ENCODE measurements at regions not wholly inside any gene's neighbourhood (a gene's known extent, or its start where the extent isn't known, plus 50 kb on each side); places are given as distances from the start of the nearest gene placed in this dataset.

- no peaks in the 10 kb centered on the region for H3K36me3 ChIP-seq (ENCODE audit: control insufficient read depth in 2 of 2, insufficient read depth in 2 of 2, low read length in 1 of 2)
- no peak overlapping the region for H3K27ac ChIP-seq (ENCODE audit: low read depth in 1 of 2, low read length in 1 of 2)
- 94% methylated on average over 2 of the region's 2 CpGs for WGBS
- H3K4me1 ChIP-seq (ENCODE audit: control insufficient read depth in 2 of 2, insufficient read depth in 2 of 2, low read length in 2 of 2), result no peaks in the 10 kb centered on the region
- no peaks in the 10 kb centered on the region for H3K9me3 ChIP-seq (ENCODE audit: control insufficient read depth in 2 of 2, insufficient read depth in 1 of 2, low read length in 1 of 2)
- H3K4me3 ChIP-seq (ENCODE audit: low read length in 2 of 2), result no peak overlapping the region
- no peak for DNase-seq (ENCODE audit: low read depth in 6 of 9, low spot score in 9 of 9)
- no peaks in the 10 kb centered on the region for H3K27me3 ChIP-seq (ENCODE audit: control insufficient read depth in 2 of 2, insufficient read depth in 1 of 2, low read length in 1 of 2)
Measured at GRCh38 chr3:132225664-132226063, 91.5 kb upstream of the ACP3 start.

DNA sequence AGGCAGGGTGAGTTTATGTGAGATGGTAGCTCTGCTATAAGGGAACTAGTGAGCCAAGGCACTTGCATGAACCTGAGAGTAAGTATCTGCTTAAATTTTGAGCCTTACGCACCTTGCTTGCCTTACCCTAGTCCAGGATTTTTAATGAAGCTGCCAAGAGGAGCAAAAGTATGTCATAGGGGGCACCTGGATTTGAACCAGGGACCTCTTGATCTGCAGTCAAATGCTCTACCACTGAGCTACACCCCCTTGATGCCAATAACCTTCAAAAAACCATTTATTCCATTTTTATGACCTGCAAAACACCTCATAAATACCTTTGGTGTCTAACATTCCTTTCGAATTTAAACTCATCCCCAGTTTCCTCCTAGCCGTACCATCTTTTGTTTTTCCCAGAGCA is 88.3 kb upstream of the ACP3 start:
- no peak overlapping the region for H3K4me3 ChIP-seq (ENCODE audit: low read length in 2 of 2)
- H3K9me3 ChIP-seq (ENCODE audit: control insufficient read depth in 2 of 2, insufficient read depth in 1 of 2, low read length in 1 of 2), result no peaks in the 10 kb centered on the region
- 99% methylated on average over 3 of the region's 3 CpGs for WGBS
- no peak overlapping the region for H3K27ac ChIP-seq (ENCODE audit: low read depth in 1 of 2, low read length in 1 of 2)
- H3K4me1 ChIP-seq (ENCODE audit: control insufficient read depth in 2 of 2, insufficient read depth in 2 of 2, low read length in 2 of 2), result no peaks in the 10 kb centered on the region
- no peaks in the 10 kb centered on the region for H3K27me3 ChIP-seq (ENCODE audit: control insufficient read depth in 2 of 2, insufficient read depth in 1 of 2, low read length in 1 of 2)
- no peaks in the 10 kb centered on the region for H3K36me3 ChIP-seq (ENCODE audit: control insufficient read depth in 2 of 2, insufficient read depth in 2 of 2, low read length in 1 of 2)
- no peak for DNase-seq (ENCODE audit: low read depth in 6 of 9, low spot score in 9 of 9)

DNA sequence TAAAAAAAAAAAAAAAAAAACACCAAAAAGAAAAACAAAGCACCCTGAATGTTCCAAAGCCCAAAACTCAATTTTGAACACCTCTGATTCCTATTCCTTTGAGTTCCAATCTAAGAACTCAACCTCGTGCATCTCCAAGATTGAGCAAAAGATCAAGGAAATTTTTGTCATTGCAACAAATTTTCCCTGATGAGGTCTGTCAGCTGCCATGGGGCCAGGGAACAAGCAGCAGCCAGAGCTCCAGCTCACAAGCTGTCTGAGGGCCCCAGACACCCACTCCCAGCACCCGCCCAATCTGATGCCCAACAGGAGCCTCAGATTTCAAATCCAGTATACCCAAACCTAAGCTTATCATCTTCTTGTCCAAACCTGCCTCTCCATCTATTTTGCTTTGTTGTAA is 87.6 kb upstream of the ACP3 start:
- no peaks in the 10 kb centered on the region for H3K36me3 ChIP-seq (ENCODE audit: control insufficient read depth in 2 of 2, insufficient read depth in 2 of 2, low read length in 1 of 2)
- 94% methylated on average over 2 of the region's 2 CpGs for WGBS
- H3K27ac ChIP-seq (ENCODE audit: low read depth in 1 of 2, low read length in 1 of 2), result no peak overlapping the region
- H3K27me3 ChIP-seq (ENCODE audit: control insufficient read depth in 2 of 2, insufficient read depth in 1 of 2, low read length in 1 of 2), result no peaks in the 10 kb centered on the region
- H3K9me3 ChIP-seq (ENCODE audit: control insufficient read depth in 2 of 2, insufficient read depth in 1 of 2, low read length in 1 of 2), result no peaks in the 10 kb centered on the region
- no peak for DNase-seq (ENCODE audit: low read depth in 6 of 9, low spot score in 9 of 9)
- H3K4me1 ChIP-seq (ENCODE audit: control insufficient read depth in 2 of 2, insufficient read depth in 2 of 2, low read length in 2 of 2), result no peaks in the 10 kb centered on the region
- H3K4me3 ChIP-seq (ENCODE audit: low read length in 2 of 2), result no peak overlapping the region

GRCh38 chr3:132230156-132231000 is 86.8 kb upstream of the ACP3 start:
- no peaks in the 10 kb centered on the region for H3K9me3 ChIP-seq (ENCODE audit: control insufficient read depth in 2 of 2, insufficient read depth in 1 of 2, low read length in 1 of 2)
- no peaks in the 10 kb centered on the region for H3K36me3 ChIP-seq (ENCODE audit: control insufficient read depth in 2 of 2, insufficient read depth in 2 of 2, low read length in 1 of 2)
- 95% methylated on average over 8 of the region's 8 CpGs for WGBS
- H3K4me1 ChIP-seq (ENCODE audit: control insufficient read depth in 2 of 2, insufficient read depth in 2 of 2, low read length in 2 of 2), result no peaks in the 10 kb centered on the region
- H3K27ac ChIP-seq (ENCODE audit: low read depth in 1 of 2, low read length in 1 of 2), result no peak overlapping the region
- H3K27me3 ChIP-seq (ENCODE audit: control insufficient read depth in 2 of 2, insufficient read depth in 1 of 2, low read length in 1 of 2), result no peaks in the 10 kb centered on the region
- DNase-seq (ENCODE audit: low read depth in 6 of 9, low spot score in 9 of 9), result no peak
- H3K4me3 ChIP-seq (ENCODE audit: low read length in 2 of 2), result no peak overlapping the region

GRCh38 chr3:132231633-132232032 is 85.6 kb upstream of the ACP3 start:
- no peak for DNase-seq (ENCODE audit: low read depth in 6 of 9, low spot score in 9 of 9)
- Histone ChIP-seq H3K4me1 (ENCODE audit: control insufficient read depth in 2 of 2, insufficient read depth in 2 of 2, low read length in 2 of 2) (no peaks in the 10 kb centered on the region), H3K4me3 (ENCODE audit: low read length in 2 of 2) (no peak overlapping the region), H3K27ac (ENCODE audit: low read depth in 1 of 2, low read length in 1 of 2) (no peak overlapping the region), H3K9me3 (ENCODE audit: control insufficient read depth in 2 of 2, insufficient read depth in 1 of 2, low read length in 1 of 2) (no peaks in the 10 kb centered on the region), H3K27me3 (ENCODE audit: control insufficient read depth in 2 of 2, insufficient read depth in 1 of 2, low read length in 1 of 2) (no peaks in the 10 kb centered on the region), H3K36me3 (ENCODE audit: control insufficient read depth in 2 of 2, insufficient read depth in 2 of 2, low read length in 1 of 2) (no peaks in the 10 kb centered on the region)

- Histone ChIP-seq H3K27me3 (ENCODE audit: control insufficient read depth in 2 of 2, insufficient read depth in 1 of 2, low read length in 1 of 2) (no peaks in the 10 kb centered on the region), H3K4me3 (ENCODE audit: low read length in 2 of 2) (no peak overlapping the region), H3K9me3 (ENCODE audit: control insufficient read depth in 2 of 2, insufficient read depth in 1 of 2, low read length in 1 of 2) (no peaks in the 10 kb centered on the region), H3K36me3 (ENCODE audit: control insufficient read depth in 2 of 2, insufficient read depth in 2 of 2, low read length in 1 of 2) (no peaks in the 10 kb centered on the region), H3K27ac (ENCODE audit: low read depth in 1 of 2, low read length in 1 of 2) (no peak overlapping the region), H3K4me1 (ENCODE audit: control insufficient read depth in 2 of 2, insufficient read depth in 2 of 2, low read length in 2 of 2) (no peaks in the 10 kb centered on the region)
- 46% methylated on average over 2 of the region's 2 CpGs for WGBS
- no peak for DNase-seq (ENCODE audit: low read depth in 6 of 9, low spot score in 9 of 9)
Measured at GRCh38 chr3:132232231-132232792, 84.9 kb upstream of the ACP3 start.

GRCh38 chr3:132236701-132237651 is 80.2 kb upstream of the ACP3 start:
- H3K36me3 ChIP-seq (ENCODE audit: control insufficient read depth in 2 of 2, insufficient read depth in 2 of 2, low read length in 1 of 2), result no peaks in the 10 kb centered on the region
- H3K27ac ChIP-seq (ENCODE audit: low read depth in 1 of 2, low read length in 1 of 2), result no peak overlapping the region
- no peaks in the 10 kb centered on the region for H3K9me3 ChIP-seq (ENCODE audit: control insufficient read depth in 2 of 2, insufficient read depth in 1 of 2, low read length in 1 of 2)
- H3K4me3 ChIP-seq (ENCODE audit: low read length in 2 of 2), result no peak overlapping the region
- no peak for DNase-seq (ENCODE audit: low read depth in 6 of 9, low spot score in 9 of 9)
- no peaks in the 10 kb centered on the region for H3K27me3 ChIP-seq (ENCODE audit: control insufficient read depth in 2 of 2, insufficient read depth in 1 of 2, low read length in 1 of 2)
- WGBS, result 88% methylated on average over 4 of the region's 4 CpGs
- H3K4me1 ChIP-seq (ENCODE audit: control insufficient read depth in 2 of 2, insufficient read depth in 2 of 2, low read length in 2 of 2), result no peaks in the 10 kb centered on the region

DNA sequence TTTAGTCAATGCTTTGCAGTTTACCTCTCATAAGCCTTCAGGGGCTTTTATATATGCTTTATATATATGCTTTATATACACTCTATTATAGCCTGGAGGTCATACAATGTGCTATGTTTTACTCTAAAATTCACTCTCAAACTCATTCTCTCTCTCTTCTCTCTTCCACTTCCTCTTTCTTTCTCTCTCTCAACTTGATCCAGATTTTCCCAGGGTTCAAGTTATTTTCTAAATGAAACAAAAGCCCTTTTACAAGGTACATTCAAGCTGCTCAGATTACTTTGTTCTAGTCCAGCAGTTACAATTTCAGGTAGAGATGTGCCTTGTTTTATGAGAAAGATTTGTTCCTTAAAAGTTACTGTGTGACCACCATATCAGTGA is 79.6 kb upstream of the ACP3 start:
- Histone ChIP-seq H3K4me3 (ENCODE audit: low read length in 2 of 2) (no peak overlapping the region), H3K36me3 (ENCODE audit: control insufficient read depth in 2 of 2, insufficient read depth in 2 of 2, low read length in 1 of 2) (no peaks in the 10 kb centered on the region), H3K27ac (ENCODE audit: low read depth in 1 of 2, low read length in 1 of 2) (no peak overlapping the region), H3K9me3 (ENCODE audit: control insufficient read depth in 2 of 2, insufficient read depth in 1 of 2, low read length in 1 of 2) (no peaks in the 10 kb centered on the region), H3K4me1 (ENCODE audit: control insufficient read depth in 2 of 2, insufficient read depth in 2 of 2, low read length in 2 of 2) (no peaks in the 10 kb centered on the region), H3K27me3 (ENCODE audit: control insufficient read depth in 2 of 2, insufficient read depth in 1 of 2, low read length in 1 of 2) (no peaks in the 10 kb centered on the region)
- DNase-seq (ENCODE audit: low read depth in 6 of 9, low spot score in 9 of 9), result no peak

GRCh38 chr3:132239587-132239986 is 77.6 kb upstream of the ACP3 start:
- no peak for DNase-seq (ENCODE audit: low read depth in 6 of 9, low spot score in 9 of 9)
- Histone ChIP-seq H3K4me1 (ENCODE audit: control insufficient read depth in 2 of 2, insufficient read depth in 2 of 2, low read length in 2 of 2) (no peaks in the 10 kb centered on the region), H3K36me3 (ENCODE audit: control insufficient read depth in 2 of 2, insufficient read depth in 2 of 2, low read length in 1 of 2) (no peaks in the 10 kb centered on the region), H3K27me3 (ENCODE audit: control insufficient read depth in 2 of 2, insufficient read depth in 1 of 2, low read length in 1 of 2) (no peaks in the 10 kb centered on the region), H3K27ac (ENCODE audit: low read depth in 1 of 2, low read length in 1 of 2) (no peak overlapping the region), H3K9me3 (ENCODE audit: control insufficient read depth in 2 of 2, insufficient read depth in 1 of 2, low read length in 1 of 2) (no peaks in the 10 kb centered on the region), H3K4me3 (ENCODE audit: low read length in 2 of 2) (no peak overlapping the region)
